AG09319 (cell line): ENCODE measurements at regions not wholly inside any gene's neighbourhood (a gene's known extent, or its start where the extent isn't known, plus 50 kb on each side); places are given as distances from the start of the nearest gene placed in this dataset.

ENCODE experiments used
- DNase-seq: peaks from one replicate; pipeline ENCODE4 v3.0.0-alpha.2; 2010; ENCODE audit warnings: low read depth; ENCODE audit errors: extremely low read depth
- CTCF ChIP-seq: IDR thresholded peaks from 2 replicates; pipeline ENCODE4 v1.5.1; 2011; ENCODE audit warnings: low read depth, mild to moderate bottlenecking, inconsistent platforms, low read length, moderate library complexity

- no peak for TF ChIP-seq CTCF
Measured at GRCh38 chr13:80516818-80517348, 176.0 kb upstream of the SPRY2 start.

GRCh38 chr13:80515296-80515695 is 174.4 kb upstream of the SPRY2 start:
- DNase-seq, result no peak
- TF ChIP-seq CTCF, result no peak

More at GRCh38 chr13:80516818-80517348, 176.0 kb upstream of the SPRY2 start:
- DNase-seq, result no peak

- no peak for DNase-seq
- no peak for TF ChIP-seq CTCF
Measured at GRCh38 chr13:80513196-80513595, 172.3 kb upstream of the SPRY2 start.

GRCh38 chr13:80510686-80511085 is 169.8 kb upstream of the SPRY2 start:
- TF ChIP-seq CTCF, result no peak
- no peak for DNase-seq

GRCh38 chr13:80509264-80509663 is 168.3 kb upstream of the SPRY2 start:
- DNase-seq, result no peak
- no peak for TF ChIP-seq CTCF

- no peak for DNase-seq
- TF ChIP-seq CTCF, result no peak
Measured at GRCh38 chr13:80508031-80508430, 167.1 kb upstream of the SPRY2 start.

GRCh38 chr13:80504453-80504852 is 163.5 kb upstream of the SPRY2 start:
- no peak for DNase-seq
- no peak for TF ChIP-seq CTCF
